ENCODE measurements at regions not wholly inside any gene's neighbourhood (a gene's known extent, or its start where the extent isn't known, plus 50 kb on each side); places are given as distances from the start of the nearest gene placed in this dataset.

GRCh38 chr2:128563348-128563687, 244.7 kb upstream of the HS6ST1 start:
- H3K27me3 Mint-ChIP-seq: no peaks in the 10 kb centered on the region
- CTCF ChIA-PET: interaction anchor here (1.2 kb wide), 1 partner anchor 8 kb away, joined by 3 read pairs; no protein-coding TSS in a partner anchor
- ATAC-seq (ENCODE audit: poor library complexity): no peak

GRCh38 chr2:128564131-128564530, 245.5 kb upstream of the HS6ST1 start:
- H3K9me3 Mint-ChIP-seq: no peaks in the 10 kb centered on the region
- no peaks in the 10 kb centered on the region for H3K36me3 Mint-ChIP-seq (ENCODE audit: low read depth)
- no peaks in the 10 kb centered on the region for H3K27me3 Mint-ChIP-seq
- H3K27ac ChIP-seq (ENCODE audit: low read depth in 1 of 2, low read length in 2 of 2): no peak overlapping the region
- ChIA-PET POLR2A (no interaction called here), CTCF (no interaction called here)
- intact Hi-C loops (cut with DNase I, micrococcal nuclease): no loop called here
- DNase-seq: no peak
- no peak overlapping the region for H3K4me3 Mint-ChIP-seq
- no peaks in the 10 kb centered on the region for H3K27me3 ChIP-seq (ENCODE audit: control insufficient read depth in 1 of 2, insufficient read depth in 2 of 2, low read length in 2 of 2)
- H3K27ac Mint-ChIP-seq: no peak overlapping the region
- no peaks in the 10 kb centered on the region for H3K36me3 ChIP-seq (ENCODE audit: insufficient read depth, low read length)
- H3K4me1 ChIP-seq (ENCODE audit: insufficient read depth, low read length): no peaks in the 10 kb centered on the region
- no peak overlapping the region for H3K4me3 ChIP-seq (ENCODE audit: low read length)
- ATAC-seq (ENCODE audit: poor library complexity): no peak
- no peaks in the 10 kb centered on the region for H3K4me1 Mint-ChIP-seq (ENCODE audit: low read depth)
- H3K9me3 ChIP-seq (ENCODE audit: control insufficient read depth in 1 of 2, insufficient read depth in 1 of 2, low read length in 2 of 2): peaks cover 0 to 7% of the 10 kb centered on the region in 2 experiments
- no peak for TF ChIP-seq CTCF (IDR thresholded peaks at IDR 0.05)

More at GRCh38 chr2:128563348-128563687, 244.7 kb upstream of the HS6ST1 start:
- Histone ChIP-seq H3K27me3 (ENCODE audit: control insufficient read depth in 1 of 2, insufficient read depth in 2 of 2, low read length in 2 of 2) (no peaks in the 10 kb centered on the region), H3K4me1 (ENCODE audit: insufficient read depth, low read length) (no peaks in the 10 kb centered on the region), H3K27ac (ENCODE audit: low read depth in 1 of 2, low read length in 2 of 2) (no peak overlapping the region), H3K36me3 (ENCODE audit: insufficient read depth, low read length) (no peaks in the 10 kb centered on the region), H3K9me3 (ENCODE audit: control insufficient read depth in 1 of 2, insufficient read depth in 1 of 2, low read length in 2 of 2) (peaks cover 0 to 7% of the 10 kb centered on the region in 2 experiments), H3K4me3 (ENCODE audit: low read length) (no peak overlapping the region)
- Mint-ChIP-seq H3K27ac (no peak overlapping the region), H3K36me3 (ENCODE audit: low read depth) (no peaks in the 10 kb centered on the region), H3K4me1 (ENCODE audit: low read depth) (no peaks in the 10 kb centered on the region), H3K9me3 (no peaks in the 10 kb centered on the region), H3K4me3 (no peak overlapping the region)
- DNase-seq: no peak
- POLR2A ChIA-PET: no interaction called here
- no peak for TF ChIP-seq CTCF (IDR thresholded peaks at IDR 0.05)
- intact Hi-C loops (cut with DNase I, micrococcal nuclease): no loop called here

DNA sequence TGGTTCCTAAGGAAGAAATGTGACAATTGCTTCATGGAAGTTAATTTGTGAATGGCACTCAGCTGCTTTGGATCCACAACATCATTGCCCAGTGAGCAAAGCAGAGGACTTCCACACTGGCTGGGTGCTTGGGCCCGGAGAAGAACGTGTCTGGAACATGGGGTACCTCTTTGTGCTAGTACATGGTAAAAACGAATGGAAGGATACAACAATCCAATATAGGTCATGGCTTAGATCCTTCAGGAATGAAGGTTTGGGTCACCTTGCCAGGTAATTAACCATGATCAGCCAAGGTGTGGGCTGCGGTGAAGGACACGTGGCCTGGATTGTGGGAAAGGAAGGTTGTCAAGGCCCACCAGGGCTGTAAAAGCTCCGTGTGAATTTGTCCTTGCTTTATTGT, 245.9 kb upstream of the HS6ST1 start:
- TF ChIP-seq CTCF (IDR thresholded peaks at IDR 0.05): no peak
- Mint-ChIP-seq H3K27ac (no peak overlapping the region), H3K4me3 (no peak overlapping the region), H3K9me3 (no peaks in the 10 kb centered on the region), H3K4me1 (ENCODE audit: low read depth) (no peaks in the 10 kb centered on the region), H3K36me3 (ENCODE audit: low read depth) (no peaks in the 10 kb centered on the region), H3K27me3 (no peaks in the 10 kb centered on the region)
- intact Hi-C loops (cut with DNase I, micrococcal nuclease): no loop called here
- H3K4me1 ChIP-seq (ENCODE audit: insufficient read depth, low read length): no peaks in the 10 kb centered on the region
- no peaks in the 10 kb centered on the region for H3K27me3 ChIP-seq (ENCODE audit: control insufficient read depth in 1 of 2, insufficient read depth in 2 of 2, low read length in 2 of 2)
- H3K4me3 ChIP-seq (ENCODE audit: low read length): no peak overlapping the region
- DNase-seq (no peak), ATAC-seq (ENCODE audit: poor library complexity) (no peak)
- H3K27ac ChIP-seq (ENCODE audit: low read depth in 1 of 2, low read length in 2 of 2): no peak overlapping the region
- no peaks in the 10 kb centered on the region for H3K36me3 ChIP-seq (ENCODE audit: insufficient read depth, low read length)
- POLR2A ChIA-PET: no interaction called here
- CTCF ChIA-PET: no interaction called here
- peaks cover 0 to 7% of the 10 kb centered on the region in 2 experiments for H3K9me3 ChIP-seq (ENCODE audit: control insufficient read depth in 1 of 2, insufficient read depth in 1 of 2, low read length in 2 of 2)

Measured in CD4-positive, alpha-beta T cell (primary cell).